Adrenal gland (tissue), 5 donors: ENCODE measurements at regions not wholly inside any gene's neighbourhood (a gene's known extent, or its start where the extent isn't known, plus 50 kb on each side); places are given as distances from the start of the nearest gene placed in this dataset.

Source experiments
- POLR2A ChIP-seq, 2 donors: fragments of 450-650 bp; IDR thresholded peaks; one replicate each; pipeline ENCODE4 v1.6.1; 2017; ENCODE audit warnings: antibody characterized with exemption in 2 of 2, mild to moderate bottlenecking in 2 of 2, moderate library complexity in 1 of 2
- TF ChIP-seq, protein P1 (sequence below), 6 experiments: fragments of 450-650 bp in 4 of 6; fragments of 200-600 bp in 2 of 6; sonication (generic) in 1 of 6; IDR thresholded peaks; 1 replicate in 5 of 6; 2 replicates in 1 of 6; pipeline versions ENCODE4 v1.5.1 to v1.8.0; 2016 to 2021; ENCODE audit warnings: antibody characterized with exemption in 6 of 6, mild to moderate bottlenecking in 2 of 6, moderate library complexity in 1 of 6
- donor health status: DM: no; HTN: no; CAD: no.

DNA sequence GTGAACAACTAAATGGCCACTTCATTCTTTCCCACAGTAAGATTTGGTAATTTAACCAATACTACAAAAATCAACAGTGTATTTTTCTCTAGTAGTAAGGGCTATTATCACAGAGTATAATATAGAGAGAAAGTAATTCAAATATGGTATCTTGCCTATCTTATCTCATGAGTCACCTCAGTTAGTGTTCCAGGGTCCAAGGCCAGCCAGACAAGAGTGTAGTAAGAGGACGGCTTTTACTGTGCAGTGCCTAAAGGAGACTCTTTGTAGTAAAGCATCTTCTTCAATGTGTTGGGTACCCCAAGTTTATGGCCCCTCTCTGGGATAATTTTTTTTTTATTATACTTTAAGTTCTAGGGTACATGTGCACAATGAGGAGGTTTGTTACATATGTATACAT is 607.4 kb downstream of the PKHD1 start:
- TF ChIP-seq, protein P1, sequence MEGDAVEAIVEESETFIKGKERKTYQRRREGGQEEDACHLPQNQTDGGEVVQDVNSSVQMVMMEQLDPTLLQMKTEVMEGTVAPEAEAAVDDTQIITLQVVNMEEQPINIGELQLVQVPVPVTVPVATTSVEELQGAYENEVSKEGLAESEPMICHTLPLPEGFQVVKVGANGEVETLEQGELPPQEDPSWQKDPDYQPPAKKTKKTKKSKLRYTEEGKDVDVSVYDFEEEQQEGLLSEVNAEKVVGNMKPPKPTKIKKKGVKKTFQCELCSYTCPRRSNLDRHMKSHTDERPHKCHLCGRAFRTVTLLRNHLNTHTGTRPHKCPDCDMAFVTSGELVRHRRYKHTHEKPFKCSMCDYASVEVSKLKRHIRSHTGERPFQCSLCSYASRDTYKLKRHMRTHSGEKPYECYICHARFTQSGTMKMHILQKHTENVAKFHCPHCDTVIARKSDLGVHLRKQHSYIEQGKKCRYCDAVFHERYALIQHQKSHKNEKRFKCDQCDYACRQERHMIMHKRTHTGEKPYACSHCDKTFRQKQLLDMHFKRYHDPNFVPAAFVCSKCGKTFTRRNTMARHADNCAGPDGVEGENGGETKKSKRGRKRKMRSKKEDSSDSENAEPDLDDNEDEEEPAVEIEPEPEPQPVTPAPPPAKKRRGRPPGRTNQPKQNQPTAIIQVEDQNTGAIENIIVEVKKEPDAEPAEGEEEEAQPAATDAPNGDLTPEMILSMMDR (IDR thresholded peaks at IDR 0.05), result no peak
- no peak for TF ChIP-seq POLR2A (IDR thresholded peaks at IDR 0.05)
